GM21576 (cell line): ENCODE measurements at regions not wholly inside any gene's neighbourhood (a gene's known extent, or its start where the extent isn't known, plus 50 kb on each side); places are given as distances from the start of the nearest gene placed in this dataset.
A peak's percentile ranks its signal among the peaks of the same experiment; 100 is the strongest.
"Not testable (repeated sequence)": the region's sequence is repeated elsewhere in the genome, so short reads cannot be mapped to it uniquely, and the experiment has no call there.

Source experiments
- ATAC-seq: cut with Tn5 transposase; IDR thresholded peaks from one replicate; pipeline ENCODE4 v1.9.1; 2021; ENCODE audit warnings: mild to moderate bottlenecking, moderate library complexity; ENCODE audit not compliant: unreplicated experiment

- ATAC-seq, result not testable (repeated sequence)
These were observed 116.9 kb upstream of the ZEB2 start for GRCh38 chr2:144636860-144637259.

- ATAC-seq, result no peak
These were observed 112.9 kb upstream of the ZEB2 start for GRCh38 chr2:144632809-144633208.

GRCh38 chr2:144631636-144632035 lies 111.7 kb upstream of the ZEB2 start:
- ATAC-seq, result no peak

- ATAC-seq, result peak; percentile 77
These were observed 110.7 kb upstream of the ZEB2 start for GRCh38 chr2:144630459-144631215.

- ATAC-seq, result no peak
These were observed 110.0 kb upstream of the ZEB2 start for GRCh38 chr2:144629935-144630334.

GRCh38 chr2:144628566-144628965 lies 108.6 kb upstream of the ZEB2 start:
- ATAC-seq, result no peak

GRCh38 chr2:144625626-144626025 lies 105.7 kb upstream of the ZEB2 start:
- no peak for ATAC-seq

GRCh38 chr2:144625226-144625625 lies 105.3 kb upstream of the ZEB2 start:
- ATAC-seq, result no peak

- ATAC-seq, result no peak
These were observed 104.5 kb upstream of the ZEB2 start for GRCh38 chr2:144624451-144624850.

- not testable (repeated sequence) for ATAC-seq
These were observed 102.5 kb upstream of the ZEB2 start for GRCh38 chr2:144622373-144622772.

GRCh38 chr2:144621266-144621665 lies 101.3 kb upstream of the ZEB2 start:
- ATAC-seq, result no peak

GRCh38 chr2:144619760-144620159 lies 99.8 kb upstream of the ZEB2 start:
- ATAC-seq, result no peak

- not testable (repeated sequence) for ATAC-seq
These were observed 97.3 kb upstream of the ZEB2 start for GRCh38 chr2:144617171-144617570.

GRCh38 chr2:144615866-144616565 lies 96.1 kb upstream of the ZEB2 start:
- no peak for ATAC-seq

- ATAC-seq, result no peak
These were observed 88.1 kb upstream of the ZEB2 start for GRCh38 chr2:144607891-144608521.

- ATAC-seq, result no peak
These were observed 87.2 kb upstream of the ZEB2 start for GRCh38 chr2:144607099-144607498.

- ATAC-seq, result no peak
These were observed 86.7 kb upstream of the ZEB2 start for GRCh38 chr2:144606466-144607095.

- ATAC-seq, result no peak
These were observed 85.4 kb upstream of the ZEB2 start for GRCh38 chr2:144605231-144605840.

GRCh38 chr2:144603334-144603733 lies 83.4 kb upstream of the ZEB2 start:
- no peak for ATAC-seq

- no peak for ATAC-seq
These were observed 79.0 kb upstream of the ZEB2 start for GRCh38 chr2:144598906-144599305.
